Activated naive CD4-positive, alpha-beta T cell treated with anti-CD3 and anti-CD28 coated beads, Interleukin-2, amount 50 U/mL, for 24 hours (primary cell): ENCODE measurements at regions not wholly inside any gene's neighbourhood (a gene's known extent, or its start where the extent isn't known, plus 50 kb on each side); places are given as distances from the start of the nearest gene placed in this dataset.

ENCODE experiments used
- H3K27ac Mint-ChIP-seq: one replicate; pipeline ENCODE4 v1.8.0; 2021; ENCODE audit warnings: mild to moderate bottlenecking, mixed read lengths
- H3K27me3 Mint-ChIP-seq: one replicate; pipeline ENCODE4 v1.8.0; 2021; ENCODE audit warnings: mixed read lengths
- H3K36me3 Mint-ChIP-seq: one replicate; pipeline ENCODE4 v1.8.0; 2021; ENCODE audit warnings: mixed read lengths
- H3K4me1 Mint-ChIP-seq: one replicate; pipeline ENCODE4 v1.8.0; 2021; ENCODE audit warnings: mixed read lengths
- H3K4me3 Mint-ChIP-seq: one replicate; pipeline ENCODE4 v1.8.0; 2021; ENCODE audit warnings: mild to moderate bottlenecking, mixed read lengths
- H3K9me3 Mint-ChIP-seq: one replicate; pipeline ENCODE4 v1.8.0; 2021; ENCODE audit warnings: mixed read lengths

- no peaks in the 10 kb centered on the region for H3K36me3 Mint-ChIP-seq
- no peaks in the 10 kb centered on the region for H3K27me3 Mint-ChIP-seq
- no peak overlapping the region for H3K27ac Mint-ChIP-seq
- H3K4me1 Mint-ChIP-seq, result no peaks in the 10 kb centered on the region
- H3K4me3 Mint-ChIP-seq, result no peak overlapping the region
- no peaks in the 10 kb centered on the region for H3K9me3 Mint-ChIP-seq
Measured at GRCh38 chr4:111641813-111642579, 503.3 kb upstream of the FAM241A start.

GRCh38 chr4:111648056-111648455, 497.2 kb upstream of the FAM241A start:
- Mint-ChIP-seq H3K4me3 (no peak overlapping the region), H3K36me3 (no peaks in the 10 kb centered on the region), H3K4me1 (no peaks in the 10 kb centered on the region), H3K27ac (no peak overlapping the region), H3K27me3 (no peaks in the 10 kb centered on the region), H3K9me3 (no peaks in the 10 kb centered on the region)

- Mint-ChIP-seq H3K9me3 (no peaks in the 10 kb centered on the region), H3K36me3 (no peaks in the 10 kb centered on the region), H3K4me1 (no peaks in the 10 kb centered on the region), H3K27ac (no peak overlapping the region), H3K4me3 (no peak overlapping the region), H3K27me3 (no peaks in the 10 kb centered on the region)
Measured at GRCh38 chr4:111649308-111649707, 495.9 kb upstream of the FAM241A start.

GRCh38 chr4:111650146-111650545, 495.1 kb upstream of the FAM241A start:
- H3K27me3 Mint-ChIP-seq, result no peaks in the 10 kb centered on the region
- no peak overlapping the region for H3K27ac Mint-ChIP-seq
- no peaks in the 10 kb centered on the region for H3K36me3 Mint-ChIP-seq
- H3K9me3 Mint-ChIP-seq, result no peaks in the 10 kb centered on the region
- H3K4me1 Mint-ChIP-seq, result no peaks in the 10 kb centered on the region
- no peak overlapping the region for H3K4me3 Mint-ChIP-seq

- Mint-ChIP-seq H3K4me1 (no peaks in the 10 kb centered on the region), H3K27me3 (no peaks in the 10 kb centered on the region), H3K36me3 (no peaks in the 10 kb centered on the region), H3K27ac (no peak overlapping the region), H3K4me3 (no peak overlapping the region), H3K9me3 (no peaks in the 10 kb centered on the region)
Measured at GRCh38 chr4:111650674-111651086, 494.6 kb upstream of the FAM241A start.

- H3K4me1 Mint-ChIP-seq, result no peaks in the 10 kb centered on the region
- H3K4me3 Mint-ChIP-seq, result no peak overlapping the region
- H3K27me3 Mint-ChIP-seq, result no peaks in the 10 kb centered on the region
- H3K36me3 Mint-ChIP-seq, result no peaks in the 10 kb centered on the region
- no peak overlapping the region for H3K27ac Mint-ChIP-seq
- H3K9me3 Mint-ChIP-seq, result no peaks in the 10 kb centered on the region
Measured at GRCh38 chr4:111652236-111652635, 493.0 kb upstream of the FAM241A start.

- Mint-ChIP-seq H3K4me3 (no peak overlapping the region), H3K27ac (no peak overlapping the region), H3K4me1 (no peaks in the 10 kb centered on the region), H3K36me3 (no peaks in the 10 kb centered on the region), H3K27me3 (no peaks in the 10 kb centered on the region), H3K9me3 (no peaks in the 10 kb centered on the region)
Measured at GRCh38 chr4:111652986-111653385, 492.3 kb upstream of the FAM241A start.

GRCh38 chr4:111662496-111662895, 482.8 kb upstream of the FAM241A start:
- Mint-ChIP-seq H3K27ac (no peak overlapping the region), H3K4me1 (no peaks in the 10 kb centered on the region), H3K27me3 (no peaks in the 10 kb centered on the region), H3K9me3 (peaks cover 7% of the 10 kb centered on the region), H3K4me3 (no peak overlapping the region), H3K36me3 (no peaks in the 10 kb centered on the region)

- H3K27me3 Mint-ChIP-seq, result no peaks in the 10 kb centered on the region
- H3K9me3 Mint-ChIP-seq, result peaks cover 7% of the 10 kb centered on the region
- H3K4me3 Mint-ChIP-seq, result no peak overlapping the region
- H3K27ac Mint-ChIP-seq, result no peak overlapping the region
- no peaks in the 10 kb centered on the region for H3K36me3 Mint-ChIP-seq
- no peaks in the 10 kb centered on the region for H3K4me1 Mint-ChIP-seq
Measured at GRCh38 chr4:111664308-111664945, 480.8 kb upstream of the FAM241A start.

- Mint-ChIP-seq H3K36me3 (no peaks in the 10 kb centered on the region), H3K27ac (no peak overlapping the region), H3K27me3 (no peaks in the 10 kb centered on the region), H3K4me3 (no peak overlapping the region), H3K9me3 (peaks cover 7% of the 10 kb centered on the region), H3K4me1 (no peaks in the 10 kb centered on the region)
Measured at GRCh38 chr4:111666826-111667360, 478.4 kb upstream of the FAM241A start.

- Mint-ChIP-seq H3K9me3 (no peaks in the 10 kb centered on the region), H3K27me3 (no peaks in the 10 kb centered on the region), H3K27ac (no peak overlapping the region), H3K4me3 (no peak overlapping the region), H3K4me1 (no peaks in the 10 kb centered on the region), H3K36me3 (no peaks in the 10 kb centered on the region)
Measured at GRCh38 chr4:111671756-111672155, 473.5 kb upstream of the FAM241A start.

GRCh38 chr4:111675746-111676145, 469.5 kb upstream of the FAM241A start:
- H3K27ac Mint-ChIP-seq, result no peak overlapping the region

GRCh38 chr4:111676533-111676932, 468.7 kb upstream of the FAM241A start:
- H3K27ac Mint-ChIP-seq, result no peak overlapping the region
- no peaks in the 10 kb centered on the region for H3K4me1 Mint-ChIP-seq
- H3K9me3 Mint-ChIP-seq, result no peaks in the 10 kb centered on the region
- no peaks in the 10 kb centered on the region for H3K27me3 Mint-ChIP-seq
- H3K4me3 Mint-ChIP-seq, result no peak overlapping the region
- no peaks in the 10 kb centered on the region for H3K36me3 Mint-ChIP-seq

More at GRCh38 chr4:111675746-111676145, 469.5 kb upstream of the FAM241A start:
- Mint-ChIP-seq H3K4me1 (no peaks in the 10 kb centered on the region), H3K4me3 (no peak overlapping the region), H3K36me3 (no peaks in the 10 kb centered on the region), H3K27me3 (no peaks in the 10 kb centered on the region), H3K9me3 (no peaks in the 10 kb centered on the region)

- Mint-ChIP-seq H3K27me3 (no peaks in the 10 kb centered on the region), H3K9me3 (no peaks in the 10 kb centered on the region), H3K27ac (no peak overlapping the region), H3K4me3 (no peak overlapping the region), H3K36me3 (no peaks in the 10 kb centered on the region), H3K4me1 (no peaks in the 10 kb centered on the region)
Measured at GRCh38 chr4:111678479-111678878, 466.8 kb upstream of the FAM241A start.

- H3K4me1 Mint-ChIP-seq, result no peaks in the 10 kb centered on the region
- H3K27me3 Mint-ChIP-seq, result no peaks in the 10 kb centered on the region
- H3K4me3 Mint-ChIP-seq, result no peak overlapping the region
- no peak overlapping the region for H3K27ac Mint-ChIP-seq
- H3K9me3 Mint-ChIP-seq, result no peaks in the 10 kb centered on the region
- H3K36me3 Mint-ChIP-seq, result no peaks in the 10 kb centered on the region
Measured at GRCh38 chr4:111678908-111679307, 466.3 kb upstream of the FAM241A start.

- Mint-ChIP-seq H3K4me1 (no peaks in the 10 kb centered on the region), H3K27me3 (no peaks in the 10 kb centered on the region), H3K27ac (no peak overlapping the region), H3K36me3 (no peaks in the 10 kb centered on the region), H3K4me3 (no peak overlapping the region), H3K9me3 (no peaks in the 10 kb centered on the region)
Measured at GRCh38 chr4:111681270-111681669, 464.0 kb upstream of the FAM241A start.
